GM18909 (cell line): ENCODE measurements at regions not wholly inside any gene's neighbourhood (a gene's known extent, or its start where the extent isn't known, plus 50 kb on each side); places are given as distances from the start of the nearest gene placed in this dataset.
"Not testable (repeated sequence)": the region's sequence is repeated elsewhere in the genome, so short reads cannot be mapped to it uniquely, and the experiment has no call there.

Source experiments
- ATAC-seq: cut with Tn5 transposase; IDR thresholded peaks from one replicate; pipeline ENCODE4 v1.9.1; 2021; ENCODE audit warnings: mild to moderate bottlenecking; ENCODE audit not compliant: unreplicated experiment, poor library complexity

- ATAC-seq = no peak
Observed at GRCh38 chr4:28226962-28227361, 1366.3 kb downstream of the STIM2 start.

- ATAC-seq = no peak
Observed at GRCh38 chr4:28227764-28228163, 1367.1 kb downstream of the STIM2 start.

GRCh38 chr4:28228561-28229491 lies 1368.2 kb downstream of the STIM2 start:
- no peak for ATAC-seq

- ATAC-seq = no peak
Observed at GRCh38 chr4:28232376-28232775, 1371.7 kb downstream of the STIM2 start.

GRCh38 chr4:28232951-28233350 lies 1372.3 kb downstream of the STIM2 start:
- ATAC-seq = no peak

- ATAC-seq = no peak
Observed at GRCh38 chr4:28233724-28234123, 1373.1 kb downstream of the STIM2 start.

- no peak for ATAC-seq
Observed at GRCh38 chr4:28238876-28239275, 1378.2 kb downstream of the STIM2 start.

GRCh38 chr4:28241021-28241420 lies 1380.4 kb downstream of the STIM2 start:
- no peak for ATAC-seq

GRCh38 chr4:28247805-28248204 lies 1387.2 kb downstream of the STIM2 start:
- ATAC-seq = no peak

- ATAC-seq = no peak
Observed at GRCh38 chr4:28248269-28248668, 1387.6 kb downstream of the STIM2 start.

- no peak for ATAC-seq
Observed at GRCh38 chr4:28250646-28251045, 1390.0 kb downstream of the STIM2 start.

- ATAC-seq = no peak
Observed at GRCh38 chr4:28251831-28252230, 1391.2 kb downstream of the STIM2 start.

- no peak for ATAC-seq
Observed at GRCh38 chr4:28254003-28254402, 1393.4 kb downstream of the STIM2 start.

- ATAC-seq = no peak
Observed at GRCh38 chr4:28256295-28256694, 1395.7 kb downstream of the STIM2 start.

- no peak for ATAC-seq
Observed at GRCh38 chr4:28259951-28260350, 1399.3 kb downstream of the STIM2 start.

- no peak for ATAC-seq
Observed at GRCh38 chr4:28267166-28267565, 1406.5 kb downstream of the STIM2 start.

- ATAC-seq = no peak
Observed at GRCh38 chr4:28269426-28269825, 1408.8 kb downstream of the STIM2 start.

- ATAC-seq = no peak
Observed at GRCh38 chr4:28277931-28278330, 1417.3 kb downstream of the STIM2 start.

- no peak for ATAC-seq
Observed at GRCh38 chr4:28278676-28279075, 1418.0 kb downstream of the STIM2 start.

- ATAC-seq = no peak
Observed at GRCh38 chr4:28279249-28279648, 1418.6 kb downstream of the STIM2 start.

GRCh38 chr4:28286266-28286665 lies 1425.6 kb downstream of the STIM2 start:
- ATAC-seq = not testable (repeated sequence)

- ATAC-seq = no peak
Observed at GRCh38 chr4:28287831-28288233, 1427.2 kb downstream of the STIM2 start.
